BLaER1 treated with 17β-estradiol and CSF1 and Interleukin-3, amounts not matched to agents 10 nM and 100 nM (cell line): ENCODE measurements at regions not wholly inside any gene's neighbourhood (a gene's known extent, or its start where the extent isn't known, plus 50 kb on each side); places are given as distances from the start of the nearest gene placed in this dataset.
A peak's percentile ranks its signal among the peaks of the same experiment; 100 is the strongest.

Source experiments
- H3K27ac ChIP-seq, 11 experiments: shearing (Covaris generic); formaldehyde crosslinking; 2 replicates each; pipeline ENCODE4 v1.8.1; 2022
- H3K27me3 ChIP-seq, 11 experiments: shearing (Covaris generic); formaldehyde crosslinking; 2 replicates each; pipeline ENCODE4 v1.8.1; 2022
- H3K36me3 ChIP-seq, 11 experiments: shearing (Covaris generic); formaldehyde crosslinking; 2 replicates each; pipeline ENCODE4 v1.8.1; 2022
- H3K4me1 ChIP-seq, 10 experiments: shearing (Covaris generic); formaldehyde crosslinking; 2 replicates each; pipeline ENCODE4 v1.8.1; 2022
- H3K4me2 ChIP-seq, 11 experiments: shearing (Covaris generic); formaldehyde crosslinking; 2 replicates each; pipeline ENCODE4 v1.8.1; 2022
- H3K4me3 ChIP-seq, 10 experiments: shearing (Covaris generic); formaldehyde crosslinking; 2 replicates each; pipeline ENCODE4 v1.8.1; 2022
- H3K9ac ChIP-seq, 11 experiments: shearing (Covaris generic); formaldehyde crosslinking; 2 replicates each; pipeline ENCODE4 v1.8.1; 2022
- H3K9me3 ChIP-seq, 11 experiments: shearing (Covaris generic); formaldehyde crosslinking; replicated peaks in 1 of 11; 2 replicates each; pipeline ENCODE4 v1.8.1; 2022
- H4K20me1 ChIP-seq, 11 experiments: shearing (Covaris generic); formaldehyde crosslinking; 2 replicates each; pipeline ENCODE4 v1.8.1; 2022
- Cebpa-rat ChIP-seq, 11 experiments: shearing (Covaris generic); IDR thresholded peaks; 2 replicates each; pipeline ENCODE4 v1.8.1; 2022

- TF ChIP-seq Cebpa-rat (IDR thresholded peaks at IDR 0.05) = no peak
Measured at GRCh38 chr15:58235961-58236360, 97.8 kb downstream of the AQP9 start.

DNA sequence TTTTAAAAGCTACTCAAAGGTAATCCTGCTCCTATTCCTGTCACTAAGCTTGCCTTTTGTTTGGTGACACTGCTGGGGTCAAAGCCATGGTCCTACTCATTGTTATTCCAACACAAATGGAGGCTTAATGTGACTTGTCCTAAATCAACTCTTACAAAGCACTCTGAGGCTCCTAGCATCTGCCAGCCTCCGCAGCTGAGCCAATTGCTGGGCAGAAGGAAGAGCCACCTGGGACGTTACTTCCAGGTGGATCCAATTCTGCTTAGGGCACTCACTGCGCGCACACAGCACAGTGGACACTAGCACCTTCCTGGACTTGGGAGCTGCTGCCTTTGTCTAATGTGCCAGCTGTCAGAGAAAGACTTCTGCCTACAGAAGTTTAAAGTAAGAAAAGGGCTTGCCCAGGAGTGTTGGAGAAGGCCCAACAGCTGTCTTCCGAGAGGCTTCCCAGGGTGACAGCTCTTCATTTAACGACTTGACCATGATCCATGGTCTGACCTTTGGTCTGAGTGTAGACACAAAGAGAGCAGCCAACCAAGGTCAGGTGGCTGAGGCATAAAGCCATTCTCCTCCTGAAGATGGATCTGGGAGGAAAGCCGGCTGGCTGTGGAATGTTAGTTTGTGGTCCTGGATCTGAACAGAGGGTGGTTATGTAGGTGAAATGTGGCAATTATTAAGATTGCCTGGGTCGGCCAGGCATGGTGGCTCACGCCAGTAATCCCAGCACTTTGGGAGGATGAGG is 102.2 kb downstream of the AQP9 start:
- no peak for TF ChIP-seq Cebpa-rat (IDR thresholded peaks at IDR 0.05)
- no peak overlapping the region for H3K27ac ChIP-seq
- no peaks in the 10 kb centered on the region for H3K36me3 ChIP-seq
- no peaks in the 10 kb centered on the region for H3K27me3 ChIP-seq
- no peak overlapping the region for H3K4me2 ChIP-seq
- H3K9me3 ChIP-seq = peaks cover 12 to 31% (median 20%) of the 10 kb centered on the region in 11 experiments; a peak in 18 of 22 replicates
- H3K4me1 ChIP-seq = peaks cover 14 to 34% (median 25%) of the 10 kb centered on the region in 10 experiments
- H4K20me1 ChIP-seq = no peaks in the 10 kb centered on the region
- H3K9ac ChIP-seq = no peak overlapping the region
- H3K4me3 ChIP-seq = no peak overlapping the region

More at GRCh38 chr15:58235961-58236360, 97.8 kb downstream of the AQP9 start:
- no peaks in the 10 kb centered on the region for H3K36me3 ChIP-seq
- peaks cover 10 to 18% (median 13%) of the 10 kb centered on the region in 10 experiments for H3K4me1 ChIP-seq
- H4K20me1 ChIP-seq = no peaks in the 10 kb centered on the region
- H3K9ac ChIP-seq = no peak overlapping the region
- no peak overlapping the region for H3K4me3 ChIP-seq
- no peaks in the 10 kb centered on the region for H3K27me3 ChIP-seq
- no peak overlapping the region for H3K4me2 ChIP-seq
- peaks cover 12 to 27% (median 20%) of the 10 kb centered on the region in 11 experiments; a peak in 18 of 22 replicates for H3K9me3 ChIP-seq
- no peak overlapping the region for H3K27ac ChIP-seq

GRCh38 chr15:58241872-58242271 is 103.7 kb downstream of the AQP9 start:
- H3K4me1 ChIP-seq = peaks cover 14 to 50% (median 38%) of the 10 kb centered on the region in 10 experiments
- TF ChIP-seq Cebpa-rat (IDR thresholded peaks at IDR 0.05) = no peak
- no peaks in the 10 kb centered on the region for H4K20me1 ChIP-seq
- no peak overlapping the region for H3K4me2 ChIP-seq
- H3K36me3 ChIP-seq = no peaks in the 10 kb centered on the region
- H3K4me3 ChIP-seq = no peak overlapping the region
- H3K27ac ChIP-seq = no peak overlapping the region; a peak in 1 of 22 replicates
- H3K27me3 ChIP-seq = no peaks in the 10 kb centered on the region
- no peak overlapping the region for H3K9ac ChIP-seq
- H3K9me3 ChIP-seq = peaks cover 7 to 23% (median 13%) of the 10 kb centered on the region in 11 experiments; a peak in 17 of 22 replicates

DNA sequence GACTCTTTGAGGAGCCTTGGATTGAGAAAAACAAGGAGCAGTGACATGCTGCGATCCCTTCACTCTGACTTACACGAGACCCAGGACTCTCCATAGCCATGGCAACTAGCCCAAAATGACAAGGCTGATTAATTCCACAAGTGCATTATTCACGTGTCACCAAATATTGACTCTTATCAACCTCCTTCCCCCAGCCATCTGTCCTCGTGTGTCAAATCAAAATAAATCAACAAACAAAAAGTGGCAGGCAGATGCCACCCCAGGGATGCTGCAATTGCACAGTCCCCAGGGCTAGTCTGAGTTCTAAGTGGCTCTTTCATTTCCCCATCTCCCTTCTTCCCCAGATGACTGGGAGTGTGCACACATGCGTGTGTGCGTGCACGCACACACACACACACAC is 104.9 kb downstream of the AQP9 start:
- Histone ChIP-seq H3K27me3 (no peaks in the 10 kb centered on the region), H3K27ac (peak overlapping the region in 8 of 11 experiments; percentile 45 to 82 (median 52); a peak in 11 of 22 replicates), H3K4me3 (no peak overlapping the region), H3K4me2 (peak overlapping the region; percentile 27 to 69 (median 46); a peak in 20 of 22 replicates), H3K9me3 (peaks cover 0 to 13% (median 2%) of the 10 kb centered on the region in 11 experiments; a peak in 9 of 22 replicates), H4K20me1 (no peaks in the 10 kb centered on the region), H3K9ac (peak overlapping the region in 3 of 11 experiments; percentile 26 to 51 (median 39); a peak in 4 of 22 replicates), H3K36me3 (no peaks in the 10 kb centered on the region), H3K4me1 (peaks cover 24 to 62% (median 50%) of the 10 kb centered on the region in 10 experiments)
- peak in 1 of 11 experiments; percentile 19; a peak in 1 of 22 replicates for TF ChIP-seq Cebpa-rat (IDR thresholded peaks at IDR 0.05)

- Histone ChIP-seq H3K36me3 (no peaks in the 10 kb centered on the region), H4K20me1 (no peaks in the 10 kb centered on the region), H3K9ac (no peak overlapping the region), H3K4me1 (peaks cover 30 to 76% (median 64%) of the 10 kb centered on the region in 10 experiments), H3K27me3 (no peaks in the 10 kb centered on the region), H3K4me3 (no peak overlapping the region), H3K4me2 (peak overlapping the region in 7 of 11 experiments; percentile 46 to 87 (median 63); a peak in 10 of 22 replicates), H3K27ac (peak overlapping the region in 6 of 11 experiments; percentile 28 to 92 (median 85); a peak in 8 of 22 replicates), H3K9me3 (peaks cover 0 to 8% (median 0%) of the 10 kb centered on the region in 11 experiments; a peak in 3 of 22 replicates)
- TF ChIP-seq Cebpa-rat (IDR thresholded peaks at IDR 0.05) = no peak
Measured at GRCh38 chr15:58244536-58244935, 106.4 kb downstream of the AQP9 start.

DNA sequence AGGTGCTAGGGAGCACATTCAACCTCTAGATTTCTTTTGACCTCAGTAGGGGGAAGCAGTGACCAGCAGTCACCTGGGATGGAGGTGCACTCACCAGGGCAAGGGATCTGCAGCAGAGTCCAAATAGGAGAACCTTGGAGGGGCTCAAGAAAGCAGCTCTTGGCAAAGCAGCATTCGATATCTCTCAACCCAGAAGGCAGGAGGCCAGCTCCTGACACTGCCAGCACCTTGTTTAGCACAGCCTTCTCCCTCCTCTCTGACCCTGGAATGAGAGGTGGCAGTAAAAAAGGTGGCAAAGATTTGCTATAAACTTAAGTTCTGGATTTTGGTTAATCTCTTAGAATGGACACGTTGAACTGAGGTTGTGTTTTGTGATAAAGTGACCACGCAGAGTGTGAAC is 107.9 kb downstream of the AQP9 start:
- Histone ChIP-seq H4K20me1 (no peaks in the 10 kb centered on the region), H3K9ac (peak overlapping the region in 3 of 11 experiments; percentile 71 to 81 (median 76); a peak in 5 of 22 replicates), H3K27ac (peak overlapping the region; percentile 15 to 95 (median 85); a peak in 14 of 22 replicates), H3K36me3 (no peaks in the 10 kb centered on the region), H3K4me2 (peak overlapping the region in 9 of 11 experiments; percentile 16 to 88 (median 78); a peak in 16 of 22 replicates), H3K27me3 (no peaks in the 10 kb centered on the region), H3K4me3 (no peak overlapping the region), H3K4me1 (peaks cover 30 to 91% (median 76%) of the 10 kb centered on the region in 10 experiments), H3K9me3 (peaks cover 0 to 15% (median 8%) of the 10 kb centered on the region in 11 experiments; a peak in 14 of 22 replicates)
- TF ChIP-seq Cebpa-rat (IDR thresholded peaks at IDR 0.05) = no peak

- H3K9ac ChIP-seq = peak overlapping the region; percentile 32 to 81 (median 74); a peak in 18 of 22 replicates
- no peaks in the 10 kb centered on the region for H4K20me1 ChIP-seq
- TF ChIP-seq Cebpa-rat (IDR thresholded peaks at IDR 0.05) = peak; percentile 67 to 98 (median 93)
- H3K4me1 ChIP-seq = peaks cover 25 to 100% (median 78%) of the 10 kb centered on the region in 10 experiments
- peak overlapping the region in 2 of 10 experiments; percentile 1 to 13; a peak in 3 of 20 replicates for H3K4me3 ChIP-seq
- peak overlapping the region; percentile 66 to 95 (median 85) for H3K27ac ChIP-seq
- H3K4me2 ChIP-seq = peak overlapping the region; percentile 52 to 88 (median 79)
- no peaks in the 10 kb centered on the region for H3K27me3 ChIP-seq
- H3K36me3 ChIP-seq = no peaks in the 10 kb centered on the region
- H3K9me3 ChIP-seq = peaks cover 0 to 20% (median 8%) of the 10 kb centered on the region in 11 experiments; a peak in 14 of 22 replicates
Measured at GRCh38 chr15:58247855-58248842, 110.0 kb downstream of the AQP9 start.

DNA sequence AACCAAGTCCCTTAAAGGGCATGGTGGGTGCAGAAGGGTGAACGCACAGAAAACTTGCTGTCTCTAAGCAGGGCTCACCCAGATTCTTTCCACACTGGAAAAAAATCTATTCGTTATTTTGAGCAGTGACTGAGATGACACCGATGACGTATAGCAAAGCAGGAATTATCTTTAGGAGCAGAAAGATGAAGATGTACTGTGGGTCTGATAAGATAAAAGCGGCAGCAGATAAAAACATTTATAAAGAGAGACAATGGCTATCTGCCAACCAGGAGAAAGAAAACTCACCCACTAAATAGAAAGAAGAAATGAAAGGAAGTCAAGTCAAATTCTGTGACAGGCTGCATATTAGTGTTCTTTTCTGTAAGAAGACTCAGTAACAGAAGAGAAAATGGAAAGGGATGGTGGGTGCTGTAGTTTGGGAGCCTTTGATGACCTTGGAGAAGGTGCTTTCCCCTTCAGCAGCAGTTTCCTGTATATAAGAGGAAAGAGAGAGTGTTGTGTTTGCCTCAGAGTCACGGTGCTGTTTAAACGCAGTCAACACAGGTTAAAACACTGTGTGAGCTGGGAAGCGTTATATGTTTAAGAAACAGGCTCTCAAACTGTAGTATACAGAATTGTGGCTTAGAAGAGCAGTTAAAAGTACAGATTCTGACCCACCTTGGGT is 111.6 kb downstream of the AQP9 start:
- Histone ChIP-seq H3K4me1 (peaks cover 17 to 89% (median 65%) of the 10 kb centered on the region in 10 experiments), H4K20me1 (no peaks in the 10 kb centered on the region), H3K27me3 (no peaks in the 10 kb centered on the region), H3K4me3 (no peak overlapping the region), H3K9ac (peak overlapping the region in 8 of 11 experiments; percentile 1 to 81 (median 74); a peak in 9 of 22 replicates), H3K9me3 (peaks cover 1 to 19% (median 8%) of the 10 kb centered on the region in 11 experiments; a peak in 17 of 22 replicates), H3K27ac (peak overlapping the region in 10 of 11 experiments; percentile 82 to 95 (median 86); a peak in 17 of 22 replicates), H3K4me2 (peak overlapping the region in 8 of 11 experiments; percentile 0 to 88 (median 78); a peak in 14 of 22 replicates), H3K36me3 (no peaks in the 10 kb centered on the region)
- TF ChIP-seq Cebpa-rat (IDR thresholded peaks at IDR 0.05) = no peak
